GM12872 (cell line): ENCODE measurements at regions not wholly inside any gene's neighbourhood (a gene's known extent, or its start where the extent isn't known, plus 50 kb on each side); places are given as distances from the start of the nearest gene placed in this dataset.

Experiments used
- CTCF ChIP-seq: IDR thresholded peaks from 3 replicates; pipeline ENCODE4 v1.5.1; 2011; ENCODE audit warnings: low read depth, mild to moderate bottlenecking, low read length, moderate library complexity; ENCODE audit not compliant: insufficient read depth

GRCh38 chr19:29075149-29075548, 137.8 kb downstream of the UQCRFS1 start:
- no peak for TF ChIP-seq CTCF

DNA sequence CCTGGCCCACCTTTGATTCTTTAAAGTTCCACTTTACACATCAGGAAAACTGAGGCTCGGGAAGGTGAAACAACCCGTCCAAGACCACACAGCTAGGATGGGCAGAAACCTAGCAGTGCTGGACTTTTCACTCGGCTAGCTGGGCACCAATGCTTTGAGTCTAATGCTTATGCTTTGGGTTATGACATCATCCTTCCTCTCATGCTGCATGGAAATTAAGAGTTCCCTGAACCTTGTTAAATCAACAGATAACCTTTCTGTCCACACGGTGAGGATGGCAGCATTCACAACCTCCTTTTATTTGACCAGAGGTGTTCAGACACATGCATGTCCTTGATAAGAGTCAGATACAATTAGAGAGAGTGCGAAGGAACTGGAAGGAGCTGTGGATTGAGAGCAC, 138.4 kb downstream of the UQCRFS1 start:
- TF ChIP-seq CTCF = no peak

GRCh38 chr19:29067831-29068230, 145.1 kb downstream of the UQCRFS1 start:
- no peak for TF ChIP-seq CTCF

- no peak for TF ChIP-seq CTCF
Measured at GRCh38 chr19:29062475-29063435, 150.2 kb downstream of the UQCRFS1 start.

- no peak for TF ChIP-seq CTCF
Measured at GRCh38 chr19:29060813-29061364, 152.1 kb downstream of the UQCRFS1 start.

- no peak for TF ChIP-seq CTCF
Measured at GRCh38 chr19:29056535-29056934, 156.4 kb downstream of the UQCRFS1 start.

DNA sequence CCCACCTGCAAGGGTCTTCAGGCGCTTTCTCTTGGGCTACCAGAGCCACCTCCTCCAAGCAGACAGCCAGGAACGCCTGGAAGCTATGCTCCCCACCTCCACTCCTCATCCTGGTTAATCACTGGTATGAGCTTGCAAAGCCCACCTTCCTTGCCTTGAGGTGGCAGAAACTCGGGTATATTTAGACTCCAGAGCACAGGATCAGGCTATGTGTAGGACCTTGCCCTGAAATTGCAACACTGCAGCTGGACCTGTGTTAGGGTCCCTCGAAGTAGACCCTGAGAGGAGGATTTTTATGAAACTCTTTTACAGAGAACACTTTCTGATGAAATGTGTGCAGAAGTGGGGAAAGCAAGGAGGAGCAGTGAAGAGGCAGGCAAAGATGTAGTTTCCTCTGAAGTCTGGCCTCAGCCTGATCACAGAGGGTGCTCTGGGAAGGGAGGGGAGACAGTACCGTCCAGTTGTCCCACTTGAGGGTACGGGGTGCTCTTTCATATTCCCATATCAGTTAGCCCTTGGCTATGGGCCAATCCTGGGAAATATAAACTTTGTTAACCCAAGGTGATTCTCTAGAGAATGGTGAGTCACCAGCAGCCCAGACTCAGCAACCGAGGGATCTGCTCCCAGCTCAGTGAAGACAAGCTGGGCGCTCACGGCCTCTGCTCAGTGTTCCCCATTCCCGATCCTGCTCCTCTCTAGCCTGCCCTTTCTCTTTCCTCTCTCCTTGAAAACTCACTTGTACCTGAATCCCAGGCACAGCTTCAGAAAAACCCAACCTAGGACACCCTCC, 157.9 kb downstream of the UQCRFS1 start:
- TF ChIP-seq CTCF = no peak
